HL-60/S4 treated with phorbol 12-myristate 13-acetate at 8.2 ng/mL for 4 days and 3 days (cell line): ENCODE measurements at regions not wholly inside any gene's neighbourhood (a gene's known extent, or its start where the extent isn't known, plus 50 kb on each side); places are given as distances from the start of the nearest gene placed in this dataset.

Experiments used
- in situ Hi-C: fragments of 300-500 bp; cut with MboI; formaldehyde crosslinking; loops from 2 replicates; pipeline ENCODE4 v1.15.0; 2022; ENCODE audit warnings: low sequenced_read_pairs

- in situ Hi-C loops = loop anchor here (25.0 kb wide), 1 partner anchor 451 kb away; no protein-coding TSS in a partner anchor
Observed at GRCh38 chr2:191512874-191513273, 165.1 kb upstream of the NABP1 start.

GRCh38 chr2:191514613-191515012 lies 163.3 kb upstream of the NABP1 start:
- in situ Hi-C loops = loop anchor here (25.0 kb wide), 1 partner anchor 452 kb away; no protein-coding TSS in a partner anchor

GRCh38 chr2:191515551-191515950 lies 162.4 kb upstream of the NABP1 start:
- in situ Hi-C loops = loop anchor here (25.0 kb wide), 1 partner anchor 453 kb away; no protein-coding TSS in a partner anchor

- in situ Hi-C loops = loop anchor here (25.0 kb wide), 1 partner anchor 454 kb away; no protein-coding TSS in a partner anchor
Observed at GRCh38 chr2:191516260-191516659, 161.7 kb upstream of the NABP1 start.

GRCh38 chr2:191521608-191522208 lies 156.2 kb upstream of the NABP1 start:
- in situ Hi-C loops = loop anchor here (10.0 to 25.0 kb wide), 2 partner anchors 357 to 459 kb away; no protein-coding TSS in a partner anchor

GRCh38 chr2:191522478-191523120 lies 155.3 kb upstream of the NABP1 start:
- in situ Hi-C loops = loop anchor here (10.0 to 25.0 kb wide), 2 partner anchors 358 to 460 kb away; no protein-coding TSS in a partner anchor

- in situ Hi-C loops = loop anchor here (10.0 kb wide), 1 partner anchor 361 kb away; no protein-coding TSS in a partner anchor
Observed at GRCh38 chr2:191526091-191526490, 151.8 kb upstream of the NABP1 start.

- in situ Hi-C loops = loop anchor here (10.0 kb wide), 1 partner anchor 362 kb away; no protein-coding TSS in a partner anchor
Observed at GRCh38 chr2:191526536-191526935, 151.4 kb upstream of the NABP1 start.

GRCh38 chr2:191526953-191527556 lies 150.9 kb upstream of the NABP1 start:
- in situ Hi-C loops = loop anchor here (10.0 kb wide), 1 partner anchor 362 kb away; no protein-coding TSS in a partner anchor

GRCh38 chr2:191530618-191531017 lies 147.3 kb upstream of the NABP1 start:
- in situ Hi-C loops = no loop called here

GRCh38 chr2:191533693-191534180 lies 144.2 kb upstream of the NABP1 start:
- in situ Hi-C loops = no loop called here

- in situ Hi-C loops = no loop called here
Observed at GRCh38 chr2:191537921-191538320, 140.0 kb upstream of the NABP1 start.

GRCh38 chr2:191538334-191538903 lies 139.5 kb upstream of the NABP1 start:
- in situ Hi-C loops = no loop called here

- in situ Hi-C loops = no loop called here
Observed at GRCh38 chr2:191539068-191539467, 138.9 kb upstream of the NABP1 start.

GRCh38 chr2:191540681-191541080 lies 137.3 kb upstream of the NABP1 start:
- in situ Hi-C loops = no loop called here

GRCh38 chr2:191543708-191544107 lies 134.2 kb upstream of the NABP1 start:
- in situ Hi-C loops = no loop called here

GRCh38 chr2:191544461-191545062 lies 133.4 kb upstream of the NABP1 start:
- in situ Hi-C loops = no loop called here

GRCh38 chr2:191545361-191545760 lies 132.6 kb upstream of the NABP1 start:
- in situ Hi-C loops = no loop called here

- in situ Hi-C loops = loop anchor here (5.0 kb wide), 1 partner anchor 610 kb away; no protein-coding TSS in a partner anchor
Observed at GRCh38 chr2:191552066-191552465, 125.9 kb upstream of the NABP1 start.

GRCh38 chr2:191554240-191554639 lies 123.7 kb upstream of the NABP1 start:
- in situ Hi-C loops = loop anchor here (5.0 kb wide), 1 partner anchor 608 kb away; no protein-coding TSS in a partner anchor
